GM23248 (cell line): ENCODE measurements at regions not wholly inside any gene's neighbourhood (a gene's known extent, or its start where the extent isn't known, plus 50 kb on each side); places are given as distances from the start of the nearest gene placed in this dataset.

ENCODE experiments used
- DNase-seq: peaks from one replicate; pipeline ENCODE4 v3.0.0-alpha.2; 2015
- H2AFZ ChIP-seq: fragments of 200-600 bp; sonication (generic); 2 replicates; pipeline ENCODE4 v1.6.1; 2016; ENCODE audit warnings: antibody characterized with exemption
- H3F3A ChIP-seq: fragments of 200-600 bp; sonication (generic); 2 replicates; pipeline ENCODE4 v1.6.1; 2016; ENCODE audit warnings: mild to moderate bottlenecking, antibody characterized with exemption, mixed run types; ENCODE audit not compliant: insufficient read depth
- H3K27ac ChIP-seq: fragments of 200-600 bp; sonication (generic); 2 replicates; pipeline ENCODE4 v1.5.1; 2016; ENCODE audit warnings: mild to moderate bottlenecking
- H3K27me3 ChIP-seq: fragments of 200-600 bp; sonication (generic); replicated peaks from 2 replicates; pipeline ENCODE4 v1.6.1; 2016; ENCODE audit warnings: mild to moderate bottlenecking; ENCODE audit not compliant: insufficient read depth
- H3K36me3 ChIP-seq: fragments of 200-600 bp; sonication (generic); 2 replicates; pipeline ENCODE4 v1.6.1; 2016; ENCODE audit warnings: low read depth, mild to moderate bottlenecking
- H3K4me1 ChIP-seq: fragments of 200-600 bp; sonication (generic); 2 replicates; pipeline ENCODE4 v1.6.1; 2016; ENCODE audit warnings: mild to moderate bottlenecking; ENCODE audit not compliant: insufficient read depth
- H3K4me2 ChIP-seq: fragments of 200-600 bp; sonication (generic); one replicate; pipeline ENCODE4 v1.6.1; 2016; ENCODE audit warnings: mild to moderate bottlenecking; ENCODE audit not compliant: unreplicated experiment
- H3K4me3 ChIP-seq: fragments of 200-600 bp; sonication (generic); 2 replicates; pipeline ENCODE4 v1.5.1; 2016; ENCODE audit warnings: mild to moderate bottlenecking
- H3K79me2 ChIP-seq: fragments of 200-600 bp; sonication (generic); 2 replicates; pipeline ENCODE4 v1.6.1; 2016; ENCODE audit warnings: mild to moderate bottlenecking; ENCODE audit not compliant: insufficient read depth
- H3K9ac ChIP-seq: fragments of 200-600 bp; sonication (generic); 2 replicates; pipeline ENCODE4 v1.6.1; 2016; ENCODE audit warnings: mild to moderate bottlenecking
- H3K9me2 ChIP-seq: fragments of 200-600 bp; sonication (generic); 2 replicates; pipeline ENCODE4 v1.6.1; 2016; ENCODE audit warnings: mixed run types, mild to moderate bottlenecking, moderate library complexity; ENCODE audit not compliant: insufficient read depth
- H3K9me3 ChIP-seq: fragments of 200-600 bp; sonication (generic); one replicate; pipeline ENCODE4 v1.6.1; 2017; ENCODE audit warnings: low read depth
- H4K20me1 ChIP-seq: fragments of 200-600 bp; sonication (generic); 2 replicates; pipeline ENCODE4 v1.6.0; 2016; ENCODE audit not compliant: insufficient read depth
- EZH2 ChIP-seq: fragments of 200-600 bp; sonication (generic); IDR thresholded peaks from 2 replicates; pipeline ENCODE4 v1.6.1; 2018; ENCODE audit warnings: antibody characterized with exemption, mild to moderate bottlenecking; ENCODE audit not compliant: insufficient read depth, poor library complexity, severe bottlenecking
- EZH2phosphoT487 ChIP-seq: fragments of 200-600 bp; sonication (generic); IDR thresholded peaks from 2 replicates; pipeline ENCODE4 v1.6.1; 2018; ENCODE audit warnings: antibody characterized with exemption, moderate library complexity, mild to moderate bottlenecking, low read depth; ENCODE audit not compliant: insufficient read depth
- WGBS, 2 experiments: methylation state at CpG; one replicate each; pipeline ENCODE4 v1.1.6; 2015 to 2017; ENCODE audit warnings: low lambda C conversion rate in 2 of 2, low coverage in 1 of 2; ENCODE audit errors: missing lambda C conversion rate in 2 of 2; 5-methylcytosine and 5-hydroxymethylcytosine counted together
- in situ Hi-C: fragments of 300-500 bp; cut with MboI; formaldehyde crosslinking; loops from 2 replicates; pipeline ENCODE4 v1.15.0; 2020

DNA sequence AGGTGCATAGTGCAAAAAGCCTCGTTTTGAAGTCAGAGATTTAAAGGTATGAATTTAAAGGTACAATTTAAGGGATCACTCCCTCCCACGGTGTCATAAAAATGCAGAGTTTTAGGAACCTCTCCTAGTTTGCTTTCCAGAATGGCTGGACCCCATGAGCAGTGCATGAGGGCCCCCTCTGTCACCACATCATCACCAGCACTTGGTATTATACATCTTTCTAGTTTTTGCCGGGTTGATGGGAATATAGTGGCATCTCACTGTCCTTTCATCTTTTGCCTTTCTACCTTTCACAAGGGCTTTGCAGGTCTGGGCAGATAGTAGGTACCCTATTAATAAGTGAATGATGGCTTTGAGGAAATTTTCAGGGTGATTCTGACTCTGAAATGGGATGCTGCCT lies 103.6 kb upstream of the AGBL1 start:
- H3K27ac ChIP-seq, result no peak overlapping the region
- H2AFZ ChIP-seq, result no peak overlapping the region
- no peaks in the 10 kb centered on the region for H3K9me3 ChIP-seq
- H3K4me3 ChIP-seq, result no peak overlapping the region
- H3K9me2 ChIP-seq, result no peaks in the 10 kb centered on the region
- no peaks in the 10 kb centered on the region for H3K36me3 ChIP-seq
- no peaks in the 10 kb centered on the region for H4K20me1 ChIP-seq
- no peaks in the 10 kb centered on the region for H3K79me2 ChIP-seq
- no peaks in the 10 kb centered on the region for H3K4me1 ChIP-seq
- in situ Hi-C loops, result no loop called here
- no peaks in the 10 kb centered on the region for H3K27me3 ChIP-seq
- H3K9ac ChIP-seq, result no peak overlapping the region
- no peak overlapping the region for H3K4me2 ChIP-seq
- no peaks in the 10 kb centered on the region for H3F3A ChIP-seq
- 10 to 17% methylated on average over 3 of the region's 3 CpGs for WGBS, 2 experiments
- TF ChIP-seq EZH2phosphoT487 (no peak), EZH2 (no peak)
- DNase-seq, result no peak

DNA sequence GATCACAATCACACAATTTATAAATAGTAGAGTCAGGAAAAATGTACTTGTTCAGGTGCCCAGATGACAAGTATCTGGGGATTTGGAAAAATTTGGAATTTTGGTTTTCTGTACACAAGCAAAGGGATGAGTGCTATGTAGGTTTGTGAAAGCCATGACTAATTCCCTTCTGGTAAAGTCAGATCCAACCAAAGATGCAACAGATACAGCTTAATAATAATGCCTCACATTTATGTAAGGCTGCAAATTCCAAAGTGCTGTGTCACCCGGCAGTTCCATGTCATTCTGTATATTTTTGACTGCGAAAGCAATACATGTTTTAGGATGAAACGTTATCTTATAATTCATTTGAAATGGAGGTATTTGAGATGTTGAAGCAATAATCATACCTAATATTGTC lies 102.7 kb upstream of the AGBL1 start:
- DNase-seq, result peak; percentile 2
- H3K9ac ChIP-seq, result no peak overlapping the region
- H3K4me3 ChIP-seq, result no peak overlapping the region

DNA sequence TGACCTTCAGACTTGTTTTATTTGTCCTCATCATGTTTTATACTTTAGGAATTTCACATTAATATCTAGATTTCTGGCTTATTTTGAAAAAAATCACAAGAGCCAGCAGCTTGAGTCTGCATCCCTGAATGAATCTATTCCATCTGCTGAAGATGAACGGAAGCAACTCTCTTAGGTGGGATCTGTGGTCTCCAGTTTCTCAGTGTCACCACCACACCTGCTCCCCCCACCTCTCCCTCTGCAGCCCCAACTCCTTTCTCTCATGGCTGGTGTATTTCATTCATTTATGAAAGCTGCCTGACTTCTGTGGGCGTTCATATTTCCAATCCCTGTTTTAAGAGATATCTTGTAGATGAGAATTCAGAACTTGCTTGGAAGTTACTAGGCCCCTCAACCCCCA lies 102.1 kb upstream of the AGBL1 start:
- Histone ChIP-seq H3K9me2 (no peaks in the 10 kb centered on the region), H3K79me2 (no peaks in the 10 kb centered on the region), H4K20me1 (no peaks in the 10 kb centered on the region), H3K4me2 (no peak overlapping the region), H3K9ac (no peak overlapping the region), H3K9me3 (no peaks in the 10 kb centered on the region), H3K4me1 (no peaks in the 10 kb centered on the region), H3K4me3 (no peak overlapping the region), H2AFZ (no peak overlapping the region), H3K27me3 (no peaks in the 10 kb centered on the region), H3F3A (no peaks in the 10 kb centered on the region), H3K27ac (no peak overlapping the region), H3K36me3 (no peaks in the 10 kb centered on the region)
- TF ChIP-seq EZH2phosphoT487 (no peak), EZH2 (no peak)
- DNase-seq, result no peak
- in situ Hi-C loops, result no loop called here
- WGBS, 2 experiments, result 3 to 6% methylated on average over 2 of the region's 2 CpGs

More for the DNA sequence above, 102.7 kb upstream of the AGBL1 start:
- Histone ChIP-seq H2AFZ (no peak overlapping the region), H3K79me2 (no peaks in the 10 kb centered on the region), H3K27ac (no peak overlapping the region), H3K9me3 (no peaks in the 10 kb centered on the region), H3K4me2 (no peak overlapping the region), H3K36me3 (no peaks in the 10 kb centered on the region), H3F3A (no peaks in the 10 kb centered on the region), H3K4me1 (no peaks in the 10 kb centered on the region), H3K9me2 (no peaks in the 10 kb centered on the region), H4K20me1 (no peaks in the 10 kb centered on the region), H3K27me3 (no peaks in the 10 kb centered on the region)
- WGBS, 2 experiments, result 47 to 48% methylated on average over 3 of the region's 3 CpGs
- in situ Hi-C loops, result no loop called here
- TF ChIP-seq EZH2, result no peak

DNA sequence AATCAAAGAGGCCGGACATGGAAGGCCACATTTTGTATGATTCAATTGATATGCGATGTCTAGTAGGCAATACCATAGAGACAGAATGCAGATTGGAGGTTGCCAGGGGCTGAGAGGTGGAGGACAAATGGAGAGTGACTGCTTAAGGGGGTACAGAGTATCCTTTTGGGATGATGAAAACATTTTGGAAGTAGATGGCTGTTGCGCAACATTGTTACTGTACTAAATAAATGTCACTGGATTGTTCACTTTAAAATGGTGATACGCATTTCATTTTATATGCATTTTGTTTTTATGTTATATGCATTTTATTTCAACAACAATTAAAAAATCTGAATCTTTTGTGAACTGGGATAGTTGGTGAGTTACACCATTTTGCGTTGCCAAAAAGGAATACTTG lies 99.7 kb upstream of the AGBL1 start:
- Histone ChIP-seq H3K4me3 (no peak overlapping the region), H3K4me1 (no peaks in the 10 kb centered on the region), H4K20me1 (no peaks in the 10 kb centered on the region), H3K9me2 (no peaks in the 10 kb centered on the region), H3K9me3 (no peaks in the 10 kb centered on the region), H3K27me3 (no peaks in the 10 kb centered on the region), H3K79me2 (no peaks in the 10 kb centered on the region), H3K27ac (no peak overlapping the region), H3K4me2 (no peak overlapping the region), H3F3A (no peaks in the 10 kb centered on the region), H3K36me3 (no peaks in the 10 kb centered on the region), H2AFZ (no peak overlapping the region), H3K9ac (no peak overlapping the region)
- no peak for TF ChIP-seq EZH2
- no peak for TF ChIP-seq EZH2phosphoT487
- 59 to 66% methylated on average over 5 of the region's 5 CpGs for WGBS, 2 experiments
- DNase-seq, result no peak
- in situ Hi-C loops, result no loop called here

DNA sequence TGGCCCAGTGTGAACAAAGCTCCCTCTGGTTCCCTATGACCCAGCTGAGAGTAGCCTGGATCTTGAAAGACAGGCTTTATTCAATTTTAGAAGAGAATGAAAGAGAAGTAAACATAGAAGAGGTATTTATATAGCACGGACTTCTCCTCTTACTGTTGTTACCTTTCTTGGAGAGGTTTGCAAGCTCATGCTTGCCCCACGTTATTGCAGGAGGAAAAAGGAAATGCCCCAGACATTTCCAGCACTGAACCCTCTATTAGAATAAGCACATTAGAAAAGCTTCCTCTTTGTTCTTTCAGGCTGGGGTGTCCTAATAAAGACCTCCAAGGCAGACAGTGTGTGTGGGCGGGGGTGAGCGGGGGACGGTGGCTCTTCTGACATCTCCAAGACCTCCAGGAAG lies 98.7 kb upstream of the AGBL1 start:
- no peaks in the 10 kb centered on the region for H3K9me3 ChIP-seq
- no peak overlapping the region for H3K27ac ChIP-seq
- 44 to 45% methylated on average over 5 of the region's 5 CpGs for WGBS, 2 experiments
- TF ChIP-seq EZH2 (no peak), EZH2phosphoT487 (no peak)
- no peaks in the 10 kb centered on the region for H3K4me1 ChIP-seq
- no peaks in the 10 kb centered on the region for H3K79me2 ChIP-seq
- no peaks in the 10 kb centered on the region for H3K27me3 ChIP-seq
- no peak overlapping the region for H3K4me2 ChIP-seq
- H3K4me3 ChIP-seq, result no peak overlapping the region
- DNase-seq, result no peak
- no peaks in the 10 kb centered on the region for H4K20me1 ChIP-seq
- no peak overlapping the region for H3K9ac ChIP-seq
- H3K36me3 ChIP-seq, result no peaks in the 10 kb centered on the region
- no peaks in the 10 kb centered on the region for H3K9me2 ChIP-seq
- in situ Hi-C loops, result no loop called here
- no peak overlapping the region for H2AFZ ChIP-seq
- no peaks in the 10 kb centered on the region for H3F3A ChIP-seq
